GM12878 (cell line): ENCODE measurements at regions not wholly inside any gene's neighbourhood (a gene's known extent, or its start where the extent isn't known, plus 50 kb on each side); places are given as distances from the start of the nearest gene placed in this dataset.

Experiments used
- CEBPB ChIP-seq, 2 experiments: fragments of 150-350 bp in 1 of 2; IDR thresholded peaks; 2 replicates each; pipeline ENCODE4 v1.6.1; 2012 to 2014; ENCODE audit warnings: low read depth in 2 of 2, low read length in 2 of 2, borderline replicate concordance in 1 of 2, inconsistent platforms in 1 of 2
- EZH2 ChIP-seq: IDR thresholded peaks from 2 replicates; pipeline ENCODE4 v1.6.1; 2012; ENCODE audit warnings: low read depth, mild to moderate bottlenecking, control low read depth, inconsistent platforms, low read length, borderline replicate concordance; ENCODE audit not compliant: control insufficient read depth
- GATAD2B ChIP-seq: fragments of 450-650 bp; conservative IDR thresholded peaks from 2 replicates; pipeline ENCODE4 v1.6.1; 2017; ENCODE audit warnings: low read depth, mild to moderate bottlenecking, moderate library complexity
- NFYB ChIP-seq: IDR thresholded peaks from 2 replicates; pipeline ENCODE4 v1.6.1; 2011; ENCODE audit warnings: low read depth, mild to moderate bottlenecking, low read length, improper control_type of control experiment, moderate library complexity; ENCODE audit not compliant: insufficient read depth
- POLR2A ChIP-seq: IDR thresholded peaks from 2 replicates; pipeline ENCODE4 v1.6.1; 2011; ENCODE audit warnings: low read depth, mild to moderate bottlenecking, low read length
- RAD51 ChIP-seq: fragments of 450-650 bp; IDR thresholded peaks from 2 replicates; pipeline ENCODE4 v1.6.1; 2016; ENCODE audit warnings: moderate library complexity, mild to moderate bottlenecking, inconsistent platforms
- TF ChIP-seq, protein P1 (sequence below), 3 experiments: IDR thresholded peaks in 2 of 3; conservative IDR thresholded peaks in 1 of 3; 2 replicates each; pipeline ENCODE4 v1.5.1; 2011; ENCODE audit warnings: low read depth in 3 of 3, low read length in 3 of 3, mild to moderate bottlenecking in 3 of 3, control low read depth in 2 of 3, moderate library complexity in 2 of 3, inconsistent platforms in 1 of 3, mixed read lengths in 1 of 3; ENCODE audit not compliant: control insufficient read depth in 2 of 3, insufficient read depth in 1 of 3; ENCODE audit errors: extremely low read depth in 1 of 3
- TF ChIP-seq, protein P2 (sequence below): fragments of 450-650 bp; IDR thresholded peaks from 2 replicates; pipeline ENCODE4 v1.6.1; 2017; ENCODE audit warnings: borderline replicate concordance

DNA sequence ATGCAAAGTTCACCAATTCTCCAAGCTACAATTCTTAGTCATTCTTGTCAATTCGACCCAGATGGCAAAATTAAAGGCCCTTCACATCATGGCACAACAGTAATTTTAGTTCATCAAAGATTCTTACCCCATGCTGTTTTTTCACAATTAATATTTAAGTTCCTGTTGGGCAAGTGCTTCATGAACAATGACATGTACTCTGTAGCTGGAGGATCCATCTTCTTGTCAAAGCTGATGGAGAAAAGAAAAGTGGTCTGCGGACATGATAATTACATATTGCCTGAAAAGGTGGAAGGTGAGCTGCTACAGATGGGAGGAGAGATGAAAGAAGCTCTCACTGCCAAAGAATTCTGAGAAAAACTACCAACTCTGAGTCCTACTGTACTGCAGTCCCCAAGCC lies 1370.3 kb upstream of the SLC10A2 start:
- TF ChIP-seq, protein P1, sequence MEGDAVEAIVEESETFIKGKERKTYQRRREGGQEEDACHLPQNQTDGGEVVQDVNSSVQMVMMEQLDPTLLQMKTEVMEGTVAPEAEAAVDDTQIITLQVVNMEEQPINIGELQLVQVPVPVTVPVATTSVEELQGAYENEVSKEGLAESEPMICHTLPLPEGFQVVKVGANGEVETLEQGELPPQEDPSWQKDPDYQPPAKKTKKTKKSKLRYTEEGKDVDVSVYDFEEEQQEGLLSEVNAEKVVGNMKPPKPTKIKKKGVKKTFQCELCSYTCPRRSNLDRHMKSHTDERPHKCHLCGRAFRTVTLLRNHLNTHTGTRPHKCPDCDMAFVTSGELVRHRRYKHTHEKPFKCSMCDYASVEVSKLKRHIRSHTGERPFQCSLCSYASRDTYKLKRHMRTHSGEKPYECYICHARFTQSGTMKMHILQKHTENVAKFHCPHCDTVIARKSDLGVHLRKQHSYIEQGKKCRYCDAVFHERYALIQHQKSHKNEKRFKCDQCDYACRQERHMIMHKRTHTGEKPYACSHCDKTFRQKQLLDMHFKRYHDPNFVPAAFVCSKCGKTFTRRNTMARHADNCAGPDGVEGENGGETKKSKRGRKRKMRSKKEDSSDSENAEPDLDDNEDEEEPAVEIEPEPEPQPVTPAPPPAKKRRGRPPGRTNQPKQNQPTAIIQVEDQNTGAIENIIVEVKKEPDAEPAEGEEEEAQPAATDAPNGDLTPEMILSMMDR (IDR thresholded peaks at IDR 0.05 in 2 of 3, conservative IDR thresholded peaks at IDR 0.05 in 1 of 3; ENCODE audit: control insufficient read depth in 2 of 3, extremely low read depth in 1 of 3, insufficient read depth in 1 of 3, low read depth in 3 of 3, low read length in 3 of 3): no peak
- no peak for TF ChIP-seq CEBPB (IDR thresholded peaks at IDR 0.05; ENCODE audit: borderline replicate concordance in 1 of 2, low read depth in 2 of 2, low read length in 2 of 2)
- TF ChIP-seq, protein P2, sequence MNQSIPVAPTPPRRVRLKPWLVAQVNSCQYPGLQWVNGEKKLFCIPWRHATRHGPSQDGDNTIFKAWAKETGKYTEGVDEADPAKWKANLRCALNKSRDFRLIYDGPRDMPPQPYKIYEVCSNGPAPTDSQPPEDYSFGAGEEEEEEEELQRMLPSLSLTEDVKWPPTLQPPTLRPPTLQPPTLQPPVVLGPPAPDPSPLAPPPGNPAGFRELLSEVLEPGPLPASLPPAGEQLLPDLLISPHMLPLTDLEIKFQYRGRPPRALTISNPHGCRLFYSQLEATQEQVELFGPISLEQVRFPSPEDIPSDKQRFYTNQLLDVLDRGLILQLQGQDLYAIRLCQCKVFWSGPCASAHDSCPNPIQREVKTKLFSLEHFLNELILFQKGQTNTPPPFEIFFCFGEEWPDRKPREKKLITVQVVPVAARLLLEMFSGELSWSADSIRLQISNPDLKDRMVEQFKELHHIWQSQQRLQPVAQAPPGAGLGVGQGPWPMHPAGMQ: no peak
- no peak for TF ChIP-seq POLR2A
- TF ChIP-seq NFYB: no peak
- no peak for TF ChIP-seq GATAD2B
- TF ChIP-seq RAD51: no peak
- TF ChIP-seq EZH2: no peak
